Lower lobe of right lung (tissue), 2 donors: ENCODE measurements at regions not wholly inside any gene's neighbourhood (a gene's known extent, or its start where the extent isn't known, plus 50 kb on each side); places are given as distances from the start of the nearest gene placed in this dataset.
A peak's percentile ranks its signal among the peaks of the same experiment; 100 is the strongest.

Experiments used
- ATAC-seq, 2 donors: fragments of 200-7000 bp; cut with Tn5 transposase; one replicate each; pipeline ENCODE4 v1.9.1; 2020 to 2022; ENCODE audit warnings: mild to moderate bottlenecking in 2 of 2, moderate library complexity in 2 of 2
- DNase-seq: peaks from one replicate; pipeline ENCODE4 v3.0.0-alpha.2; 2020
- H3K27ac ChIP-seq: fragments of 200-600 bp; one replicate; pipeline ENCODE4 v1.8.0; 2022
- H3K27me3 ChIP-seq: fragments of 200-600 bp; one replicate; pipeline ENCODE4 v1.8.0; 2022; ENCODE audit warnings: low read depth
- H3K36me3 ChIP-seq: fragments of 200-600 bp; one replicate; pipeline ENCODE4 v1.8.0; 2022; ENCODE audit warnings: mild to moderate bottlenecking
- H3K4me1 ChIP-seq: fragments of 200-600 bp; one replicate; pipeline ENCODE4 v1.8.0; 2022
- H3K4me3 ChIP-seq: fragments of 200-600 bp; one replicate; pipeline ENCODE4 v1.8.0; 2022; ENCODE audit warnings: mild to moderate bottlenecking
- H3K9me3 ChIP-seq: fragments of 200-600 bp; one replicate; pipeline ENCODE4 v1.8.0; 2022
- CTCF ChIP-seq: fragments of 200-600 bp; IDR thresholded peaks from one replicate; pipeline ENCODE4 v1.8.0; 2022; ENCODE audit warnings: antibody characterized with exemption, mild to moderate bottlenecking
- intact Hi-C: fragments of 100-400 bp; cut with DNase I; formaldehyde crosslinking; loops from one replicate; pipeline ENCODE4 v1.11.0; 2022
- donor health status: DM: no; HTN: yes; CAD: no; lungs with severe emphysema.

- Histone ChIP-seq H3K4me3 (no peak overlapping the region), H3K36me3 (no peaks in the 10 kb centered on the region), H3K27me3 (no peaks in the 10 kb centered on the region), H3K9me3 (no peaks in the 10 kb centered on the region), H3K27ac (no peak overlapping the region), H3K4me1 (no peaks in the 10 kb centered on the region)
- no peak for TF ChIP-seq CTCF
- DNase-seq (no peak), ATAC-seq (no peak)
- intact Hi-C loops = no loop called here
Observed at GRCh38 chr1:61616830-61617229, 108.1 kb downstream of the TM2D1 start.

DNA sequence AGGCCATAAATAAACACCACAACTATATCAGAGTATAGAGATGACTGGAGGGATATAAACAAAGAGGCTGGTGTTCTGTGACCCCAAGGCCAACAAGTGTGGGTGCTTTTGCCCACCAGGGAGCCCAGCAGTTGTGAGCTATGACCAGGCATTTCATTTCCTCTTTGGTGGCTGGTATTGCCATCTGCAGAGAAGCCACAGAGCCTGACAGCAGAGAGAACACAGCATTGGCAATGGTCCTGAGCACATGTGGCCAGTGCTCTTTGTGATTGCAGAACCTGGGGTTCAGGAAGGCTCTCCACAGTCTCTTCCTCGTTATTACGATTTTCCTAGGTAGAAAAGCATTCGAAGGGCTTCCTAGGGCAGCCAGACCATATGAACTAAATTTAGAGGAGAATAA lies 112.3 kb downstream of the TM2D1 start:
- Histone ChIP-seq H3K36me3 (no peaks in the 10 kb centered on the region), H3K9me3 (no peaks in the 10 kb centered on the region), H3K4me1 (no peaks in the 10 kb centered on the region), H3K4me3 (no peak overlapping the region), H3K27ac (no peak overlapping the region), H3K27me3 (no peaks in the 10 kb centered on the region)
- ATAC-seq = peak in 1 of 2 donors; percentile 64
- intact Hi-C loops = no loop called here
- no peak for DNase-seq
- TF ChIP-seq CTCF = no peak

- Histone ChIP-seq H3K27me3 (no peaks in the 10 kb centered on the region), H3K27ac (no peak overlapping the region), H3K4me3 (no peak overlapping the region), H3K4me1 (no peaks in the 10 kb centered on the region), H3K36me3 (no peaks in the 10 kb centered on the region), H3K9me3 (no peaks in the 10 kb centered on the region)
- no peak for DNase-seq
- no peak for ATAC-seq
- intact Hi-C loops = no loop called here
- no peak for TF ChIP-seq CTCF
Observed at GRCh38 chr1:61609040-61609439, 115.9 kb downstream of the TM2D1 start.

GRCh38 chr1:61607448-61607847 lies 117.5 kb downstream of the TM2D1 start:
- peak overlapping the region; percentile 69 for H3K27ac ChIP-seq
- H3K36me3 ChIP-seq = no peaks in the 10 kb centered on the region

GRCh38 chr1:61606448-61607312 lies 118.3 kb downstream of the TM2D1 start:
- Histone ChIP-seq H3K27me3 (no peaks in the 10 kb centered on the region), H3K9me3 (no peaks in the 10 kb centered on the region), H3K36me3 (no peaks in the 10 kb centered on the region), H3K27ac (peak overlapping the region; percentile 69), H3K4me1 (no peaks in the 10 kb centered on the region), H3K4me3 (no peak overlapping the region)
- DNase-seq (peak; percentile 51), ATAC-seq (peak; percentile 48 to 76)
- intact Hi-C loops = no loop called here
- no peak for TF ChIP-seq CTCF

More at GRCh38 chr1:61607448-61607847, 117.5 kb downstream of the TM2D1 start:
- no peak for DNase-seq
- ATAC-seq = no peak
- no peak for TF ChIP-seq CTCF
- H3K27me3 ChIP-seq = no peaks in the 10 kb centered on the region
- no peaks in the 10 kb centered on the region for H3K9me3 ChIP-seq
- H3K4me1 ChIP-seq = no peaks in the 10 kb centered on the region
- intact Hi-C loops = no loop called here
- H3K4me3 ChIP-seq = no peak overlapping the region
